ENCODE measurements at regions not wholly inside any gene's neighbourhood (a gene's known extent, or its start where the extent isn't known, plus 50 kb on each side); places are given as distances from the start of the nearest gene placed in this dataset.

DNA sequence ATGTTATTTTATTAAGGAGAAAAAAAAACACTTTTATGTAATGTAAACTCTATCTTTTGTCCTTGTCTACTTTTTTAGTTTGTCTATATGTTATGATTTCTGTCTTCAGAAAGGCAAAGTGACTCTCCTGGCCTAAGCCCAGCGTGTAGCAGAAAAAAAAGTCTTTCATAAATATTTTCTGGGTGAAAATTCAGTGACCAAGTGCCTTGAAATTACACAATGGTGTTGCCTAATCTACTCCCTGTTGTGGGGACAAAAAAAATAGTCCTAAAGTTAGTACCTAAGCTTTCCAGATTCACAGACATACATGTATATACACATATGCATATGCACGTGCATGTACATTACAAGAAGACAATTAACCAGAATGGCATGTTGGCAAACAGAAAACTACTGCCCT is 1257.8 kb upstream of the SORCS1 start:
- Histone ChIP-seq H3K18ac (ENCODE audit: low read depth, low read length) (no peak overlapping the region), H3K79me1 (ENCODE audit: low read depth in 1 of 2, low read length in 2 of 2) (no peaks in the 10 kb centered on the region), H3K27ac (ENCODE audit: insufficient read depth, low read length) (no peak overlapping the region), H3K9me3 (ENCODE audit: control insufficient read depth, insufficient read depth, low read length) (no peaks in the 10 kb centered on the region; the same call in 1 of the 2 replicates), H2BK5ac (ENCODE audit: low read depth, low read length, poor library complexity, severe bottlenecking) (no peak overlapping the region), H3K9ac (ENCODE audit: low read depth, low read length) (no peak overlapping the region), H3K4me3 (ENCODE audit: insufficient read depth, low read depth, low read length) (no peak overlapping the region), H2AK5ac (ENCODE audit: low read depth, low read length) (no peak overlapping the region), H4K20me1 (ENCODE audit: insufficient read depth, low read length) (no peaks in the 10 kb centered on the region), H3K4me1 (ENCODE audit: control insufficient read depth, insufficient read depth, low read length) (0 out of 2 replicates have a peak, but pooled peaks cover 2% of the 10 kb centered on the region), H2AK9ac (replicated peaks; ENCODE audit: low read depth, low read length, poor library complexity) (no peak overlapping the region), H3K36me3 (ENCODE audit: control insufficient read depth, insufficient read depth, low read length) (no peaks in the 10 kb centered on the region), H2AFZ (replicated peaks; ENCODE audit: low read length, poor library complexity) (no peak overlapping the region), H3K4me2 (ENCODE audit: low read depth, low read length) (no peak overlapping the region), H3K9me1 (ENCODE audit: insufficient read depth, low read length) (no peaks in the 10 kb centered on the region), H3K23ac (ENCODE audit: low read depth, low read length) (no peak overlapping the region), H3K27me3 (ENCODE audit: control insufficient read depth, insufficient read depth, low read length) (no peaks in the 10 kb centered on the region), H4K8ac (ENCODE audit: low read depth in 2 of 2, low read length in 2 of 2) (no peak overlapping the region), H2BK20ac (ENCODE audit: low read depth, low read length) (no peak overlapping the region), H2BK120ac (ENCODE audit: low read depth, low read length) (no peak overlapping the region), H4K5ac (ENCODE audit: low read depth, low read length) (no peak overlapping the region), H2BK15ac (ENCODE audit: low read depth, low read length) (no peak overlapping the region), H3K14ac (replicated peaks; ENCODE audit: low read depth, low read length) (no peak overlapping the region), H4K91ac (ENCODE audit: insufficient read depth, low read depth, low read length) (no peak overlapping the region), H3K56ac (ENCODE audit: extremely low read depth, insufficient read depth, low read length) (no peak overlapping the region), H3K4ac (ENCODE audit: low read depth, low read length) (no peak overlapping the region)
- no TSS peak for BruUV-seq (replicated peaks)
- intact Hi-C loops (cut with micrococcal nuclease) (no loop called here), dilution Hi-C loops (cut with HindIII; ENCODE audit: low sequenced_read_pairs, unreplicated experiment) (no loop called here), in situ Hi-C loops (cut with MboI; ENCODE audit: low sequenced_read_pairs) (no loop called here)
- ATAC-seq (ENCODE audit: low read depth), result no peak
- ChIA-PET POLR2A (ENCODE audit: unreplicated experiment) (no interaction called here), CTCF (no interaction called here)
- TF ChIP-seq RCOR1 (IDR thresholded peaks at IDR 0.05; ENCODE audit: insufficient replicate concordance, low read length), result no peak
- no peak for TF ChIP-seq BHLHE40 (IDR thresholded peaks at IDR 0.05; ENCODE audit: low read depth, low read length)
- no peak for TF ChIP-seq MAFK (IDR thresholded peaks at IDR 0.05; ENCODE audit: low read depth, low read length)
- TF ChIP-seq CHD1 (IDR thresholded peaks at IDR 0.05; ENCODE audit: low read depth, low read length), result no peak
- TF ChIP-seq, protein P1, sequence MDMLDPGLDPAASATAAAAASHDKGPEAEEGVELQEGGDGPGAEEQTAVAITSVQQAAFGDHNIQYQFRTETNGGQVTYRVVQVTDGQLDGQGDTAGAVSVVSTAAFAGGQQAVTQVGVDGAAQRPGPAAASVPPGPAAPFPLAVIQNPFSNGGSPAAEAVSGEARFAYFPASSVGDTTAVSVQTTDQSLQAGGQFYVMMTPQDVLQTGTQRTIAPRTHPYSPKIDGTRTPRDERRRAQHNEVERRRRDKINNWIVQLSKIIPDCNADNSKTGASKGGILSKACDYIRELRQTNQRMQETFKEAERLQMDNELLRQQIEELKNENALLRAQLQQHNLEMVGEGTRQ (IDR thresholded peaks at IDR 0.05; ENCODE audit: low read depth, low read length), result no peak
- no peak for TF ChIP-seq RAD21 (IDR thresholded peaks at IDR 0.05; ENCODE audit: low read length)
- no peak for DNase-seq
- WGBS, 2 experiments (ENCODE audit: extremely low coverage in 2 of 2, insufficient read length in 1 of 2), result no CpG with 5 or more reads among the region's 2 CpGs

Measured in IMR-90 (cell line).